Nephron progenitor cell (in vitro differentiated cells): ENCODE measurements at regions not wholly inside any gene's neighbourhood (a gene's known extent, or its start where the extent isn't known, plus 50 kb on each side); places are given as distances from the start of the nearest gene placed in this dataset.
A peak's percentile ranks its signal among the peaks of the same experiment; 100 is the strongest.

Source experiments
- DNase-seq: peaks from one replicate; pipeline ENCODE4 v3.0.0; 2021
- H3K27ac Mint-ChIP-seq: 2 replicates; pipeline ENCODE4 v1.8.0; 2021; ENCODE audit warnings: mild to moderate bottlenecking, moderate library complexity, mixed read lengths
- H3K27me3 Mint-ChIP-seq: 2 replicates; pipeline ENCODE4 v1.8.0; 2021; ENCODE audit warnings: mild to moderate bottlenecking, low read depth, mixed read lengths; ENCODE audit not compliant: poor library complexity
- H3K36me3 Mint-ChIP-seq: 2 replicates; pipeline ENCODE4 v1.8.0; 2021; ENCODE audit warnings: low read depth, mixed read lengths
- H3K4me1 Mint-ChIP-seq: 2 replicates; pipeline ENCODE4 v1.8.0; 2021; ENCODE audit warnings: mixed read lengths
- H3K4me3 Mint-ChIP-seq: 2 replicates; pipeline ENCODE4 v1.8.0; 2021; ENCODE audit warnings: mild to moderate bottlenecking, moderate library complexity, mixed read lengths
- H3K9me3 Mint-ChIP-seq: 2 replicates; pipeline ENCODE4 v1.8.0; 2021; ENCODE audit warnings: mild to moderate bottlenecking, moderate library complexity, mixed read lengths
- TF ChIP-seq, protein P1 (sequence below): fragments of 200-600 bp; sonication (generic); IDR thresholded peaks from 2 replicates; pipeline ENCODE4 v1.5.0; 2021; ENCODE audit warnings: antibody characterized with exemption

DNA sequence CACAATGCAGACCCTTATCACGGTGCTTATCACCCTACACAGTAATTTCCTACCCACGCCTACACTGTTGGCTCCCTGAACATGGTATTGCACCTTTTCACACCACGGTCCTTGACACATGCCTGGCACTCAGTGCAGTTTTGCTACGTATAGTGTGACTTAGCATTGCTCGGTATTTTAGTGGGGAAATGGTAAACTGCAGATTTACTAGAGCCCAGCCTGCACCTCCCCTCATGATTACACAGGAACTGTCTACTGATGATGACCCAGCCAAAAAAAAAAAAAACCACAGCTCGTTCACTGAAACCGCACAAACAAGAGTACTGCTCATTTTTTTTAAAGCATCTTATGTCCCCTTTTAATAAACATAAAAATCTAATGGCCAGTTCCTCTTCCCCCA is 124.2 kb upstream of the ZNF746 start:
- Mint-ChIP-seq H3K4me3 (peak overlapping the region; percentile 26), H3K27ac (no peak overlapping the region), H3K27me3 (no peaks in the 10 kb centered on the region), H3K36me3 (peaks cover 39% of the 10 kb centered on the region), H3K9me3 (no peaks in the 10 kb centered on the region), H3K4me1 (peaks cover 36% of the 10 kb centered on the region)
- TF ChIP-seq, protein P1, sequence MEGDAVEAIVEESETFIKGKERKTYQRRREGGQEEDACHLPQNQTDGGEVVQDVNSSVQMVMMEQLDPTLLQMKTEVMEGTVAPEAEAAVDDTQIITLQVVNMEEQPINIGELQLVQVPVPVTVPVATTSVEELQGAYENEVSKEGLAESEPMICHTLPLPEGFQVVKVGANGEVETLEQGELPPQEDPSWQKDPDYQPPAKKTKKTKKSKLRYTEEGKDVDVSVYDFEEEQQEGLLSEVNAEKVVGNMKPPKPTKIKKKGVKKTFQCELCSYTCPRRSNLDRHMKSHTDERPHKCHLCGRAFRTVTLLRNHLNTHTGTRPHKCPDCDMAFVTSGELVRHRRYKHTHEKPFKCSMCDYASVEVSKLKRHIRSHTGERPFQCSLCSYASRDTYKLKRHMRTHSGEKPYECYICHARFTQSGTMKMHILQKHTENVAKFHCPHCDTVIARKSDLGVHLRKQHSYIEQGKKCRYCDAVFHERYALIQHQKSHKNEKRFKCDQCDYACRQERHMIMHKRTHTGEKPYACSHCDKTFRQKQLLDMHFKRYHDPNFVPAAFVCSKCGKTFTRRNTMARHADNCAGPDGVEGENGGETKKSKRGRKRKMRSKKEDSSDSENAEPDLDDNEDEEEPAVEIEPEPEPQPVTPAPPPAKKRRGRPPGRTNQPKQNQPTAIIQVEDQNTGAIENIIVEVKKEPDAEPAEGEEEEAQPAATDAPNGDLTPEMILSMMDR = no peak
- no peak for DNase-seq

DNA sequence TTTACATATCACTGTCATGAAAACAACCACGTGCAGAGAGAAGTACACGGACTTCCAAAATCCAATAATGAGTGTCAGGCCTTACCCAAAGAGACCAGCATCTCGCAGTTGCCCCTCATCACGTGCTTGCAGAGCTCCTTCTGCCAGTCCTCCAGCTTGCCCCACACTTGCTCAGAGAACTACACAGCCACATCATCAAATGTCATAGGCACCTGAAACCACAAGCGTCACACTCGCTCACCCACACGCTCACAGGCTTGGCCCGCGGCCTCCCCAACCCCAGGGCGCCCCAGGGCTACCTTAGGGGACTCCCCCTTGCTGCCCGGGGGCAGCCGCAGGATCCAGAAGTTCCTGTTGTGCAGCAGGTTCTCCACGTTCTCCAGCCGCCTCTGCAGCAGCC is 123.4 kb upstream of the ZNF746 start:
- Mint-ChIP-seq H3K4me1 (peaks cover 28% of the 10 kb centered on the region), H3K36me3 (peaks cover 47% of the 10 kb centered on the region), H3K27me3 (no peaks in the 10 kb centered on the region), H3K9me3 (no peaks in the 10 kb centered on the region), H3K27ac (no peak overlapping the region), H3K4me3 (no peak overlapping the region)
- TF ChIP-seq, protein P1 = no peak
- DNase-seq = no peak

DNA sequence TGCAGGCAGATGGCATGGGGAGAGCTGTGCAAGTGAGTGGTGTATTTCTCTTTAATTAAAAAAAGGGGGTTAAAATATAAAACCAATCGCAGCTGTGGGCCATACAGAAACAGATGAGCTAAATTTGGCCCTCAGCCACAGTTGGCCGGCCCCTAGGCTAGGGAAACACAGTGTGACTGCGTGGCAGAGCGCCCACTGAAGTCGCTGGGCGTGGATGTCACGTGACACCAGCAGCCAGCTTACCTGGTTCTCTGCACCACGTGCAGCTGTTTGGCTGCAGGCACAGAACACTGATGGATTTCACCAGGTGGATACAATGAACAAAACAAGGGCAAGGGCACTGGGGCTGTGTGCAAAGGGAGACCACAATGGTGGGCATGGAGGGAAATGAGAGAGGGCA is 119.3 kb upstream of the ZNF746 start:
- Mint-ChIP-seq H3K36me3 (peaks cover 86% of the 10 kb centered on the region), H3K27ac (peak overlapping the region; percentile 46)

DNA sequence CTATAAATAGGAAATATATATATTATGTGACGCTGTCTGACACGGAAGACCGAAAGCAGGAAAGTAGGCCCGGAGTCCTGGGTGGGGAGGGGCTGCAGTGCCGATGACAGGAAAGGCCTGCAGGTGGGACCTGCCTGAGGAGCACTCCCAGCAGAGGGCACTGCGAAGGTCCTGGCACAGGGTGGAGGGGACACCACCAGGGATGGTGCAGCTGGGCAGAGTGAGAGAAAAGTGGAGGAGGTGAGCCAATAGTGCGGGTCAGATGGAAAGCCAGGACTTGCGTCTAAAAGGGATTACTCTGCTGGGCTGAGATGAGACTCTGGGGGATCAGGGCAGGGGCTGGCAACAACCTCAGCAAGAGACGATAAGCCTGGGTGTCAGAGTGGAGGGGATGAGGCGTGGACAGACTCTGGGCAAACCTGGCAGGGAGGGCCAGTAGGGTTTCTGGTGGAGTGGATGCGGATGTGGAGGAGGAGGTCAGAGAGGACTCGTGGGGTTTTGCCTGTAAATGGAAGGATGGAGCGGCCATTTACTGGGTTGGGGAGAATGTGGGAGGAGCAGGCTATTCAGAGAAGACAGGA is 118.2 kb upstream of the ZNF746 start:
- Mint-ChIP-seq H3K27me3 (no peaks in the 10 kb centered on the region), H3K4me1 (no peaks in the 10 kb centered on the region), H3K9me3 (no peaks in the 10 kb centered on the region), H3K36me3 (peaks cover 87% of the 10 kb centered on the region), H3K27ac (peak overlapping the region; percentile 69), H3K4me3 (no peak overlapping the region)
- TF ChIP-seq, protein P1 = no peak
- DNase-seq = no peak

More for the DNA sequence above, 119.3 kb upstream of the ZNF746 start:
- no peak for DNase-seq
- Mint-ChIP-seq H3K27me3 (no peaks in the 10 kb centered on the region), H3K4me1 (no peaks in the 10 kb centered on the region), H3K9me3 (no peaks in the 10 kb centered on the region), H3K4me3 (no peak overlapping the region)
- TF ChIP-seq, protein P1 = no peak

DNA sequence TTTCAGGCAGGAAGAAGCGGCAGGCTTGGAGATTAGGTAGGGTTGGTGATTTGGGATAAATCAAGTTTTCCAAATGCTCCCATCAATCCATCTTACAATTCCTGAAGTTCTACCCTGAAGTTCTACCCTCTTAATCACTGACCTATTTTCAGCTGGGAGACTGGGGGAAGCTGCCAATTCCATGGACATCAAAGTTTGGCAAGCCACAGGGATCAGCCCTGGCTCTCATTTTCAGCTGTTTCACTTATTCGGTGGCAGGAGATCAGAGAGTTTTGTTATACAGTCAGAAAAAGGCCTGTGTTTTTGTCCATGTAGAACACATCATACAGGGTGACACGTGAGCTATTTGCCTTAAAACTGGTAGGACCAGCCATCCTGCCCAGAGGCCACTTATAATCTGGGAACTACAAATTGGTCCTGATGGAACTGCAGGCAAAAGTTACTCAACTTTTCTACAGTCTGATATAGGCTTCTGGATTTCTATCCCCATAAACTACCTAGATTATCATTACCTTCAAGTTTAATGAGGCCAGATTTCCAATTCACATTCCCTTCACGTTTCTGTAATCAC is 112.9 kb upstream of the ZNF746 start:
- H3K4me1 Mint-ChIP-seq = no peaks in the 10 kb centered on the region
- no peak overlapping the region for H3K4me3 Mint-ChIP-seq
- H3K27me3 Mint-ChIP-seq = no peaks in the 10 kb centered on the region
- H3K9me3 Mint-ChIP-seq = no peaks in the 10 kb centered on the region
- no peak overlapping the region for H3K27ac Mint-ChIP-seq
- TF ChIP-seq, protein P1 = no peak
- peaks cover 85% of the 10 kb centered on the region for H3K36me3 Mint-ChIP-seq
- DNase-seq = no peak

DNA sequence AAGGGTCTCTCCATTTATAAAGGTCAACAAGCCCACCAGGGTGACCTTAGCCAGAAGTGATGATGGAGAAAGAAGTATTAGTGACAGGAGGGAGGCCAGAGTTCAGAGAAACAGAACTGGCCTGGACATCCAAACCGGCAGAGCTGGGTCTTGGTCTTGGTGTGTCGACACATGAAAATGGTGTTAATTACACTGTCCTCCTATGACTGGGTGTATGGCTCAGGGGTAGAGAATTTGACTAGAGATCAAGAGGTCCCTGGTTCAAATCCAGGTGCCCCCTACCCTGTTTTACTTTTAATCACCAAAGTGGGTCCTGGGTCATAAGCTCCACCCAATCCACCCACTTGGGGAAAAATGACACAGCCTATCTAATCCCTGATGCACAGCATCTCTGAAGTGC is 110.6 kb upstream of the ZNF746 start:
- Mint-ChIP-seq H3K36me3 (peaks cover 63% of the 10 kb centered on the region), H3K27ac (no peak overlapping the region), H3K9me3 (no peaks in the 10 kb centered on the region), H3K4me1 (no peaks in the 10 kb centered on the region), H3K27me3 (no peaks in the 10 kb centered on the region), H3K4me3 (no peak overlapping the region)
- DNase-seq = no peak
- TF ChIP-seq, protein P1 = no peak
